GM12873 (cell line): ENCODE measurements at regions not wholly inside any gene's neighbourhood (a gene's known extent, or its start where the extent isn't known, plus 50 kb on each side); places are given as distances from the start of the nearest gene placed in this dataset.

Experiments used
- CTCF ChIP-seq: IDR thresholded peaks from 2 replicates; pipeline ENCODE4 v1.5.1; 2012; ENCODE audit warnings: low read depth, mild to moderate bottlenecking, moderate library complexity, low read length, control low read depth; ENCODE audit not compliant: insufficient read depth; ENCODE audit errors: missing control alignments

- no peak for TF ChIP-seq CTCF
Observed at GRCh38 chr4:144202081-144202480, 61.6 kb upstream of the GYPA start.

- TF ChIP-seq CTCF, result no peak
Observed at GRCh38 chr4:144203155-144203554, 62.6 kb upstream of the GYPA start.

- TF ChIP-seq CTCF, result no peak
Observed at GRCh38 chr4:144204431-144204830, 63.9 kb upstream of the GYPA start.

- no peak for TF ChIP-seq CTCF
Observed at GRCh38 chr4:144206711-144207110, 66.2 kb upstream of the GYPA start.

- TF ChIP-seq CTCF, result no peak
Observed at GRCh38 chr4:144208074-144208473, 67.6 kb upstream of the GYPA start.

- no peak for TF ChIP-seq CTCF
Observed at GRCh38 chr4:144209491-144209890, 69.0 kb upstream of the GYPA start.

- no peak for TF ChIP-seq CTCF
Observed at GRCh38 chr4:144213371-144213770, 72.9 kb upstream of the GYPA start.
